Skeletal muscle cell (primary cell): ENCODE measurements at regions not wholly inside any gene's neighbourhood (a gene's known extent, or its start where the extent isn't known, plus 50 kb on each side); places are given as distances from the start of the nearest gene placed in this dataset.

Source experiments
- DNase-seq: peaks from one replicate; pipeline ENCODE4 v3.0.0-alpha.2; 2010; ENCODE audit warnings: low read depth
- H3K4me3 ChIP-seq: 2 replicates; pipeline ENCODE4 v1.5.1; 2011; ENCODE audit warnings: low read depth, mild to moderate bottlenecking, control low read depth, low read length, moderate library complexity

GRCh38 chr2:221675201-221675908, 103.3 kb upstream of the EPHA4 start:
- H3K4me3 ChIP-seq, result no peak overlapping the region
- DNase-seq, result no peak

- no peak for DNase-seq
- H3K4me3 ChIP-seq, result no peak overlapping the region
These were observed 102.3 kb upstream of the EPHA4 start for GRCh38 chr2:221674446-221674845.

GRCh38 chr2:221673248-221673647, 101.1 kb upstream of the EPHA4 start:
- DNase-seq, result no peak
- H3K4me3 ChIP-seq, result no peak overlapping the region

GRCh38 chr2:221671515-221671914, 99.4 kb upstream of the EPHA4 start:
- H3K4me3 ChIP-seq, result no peak overlapping the region
- no peak for DNase-seq

DNA sequence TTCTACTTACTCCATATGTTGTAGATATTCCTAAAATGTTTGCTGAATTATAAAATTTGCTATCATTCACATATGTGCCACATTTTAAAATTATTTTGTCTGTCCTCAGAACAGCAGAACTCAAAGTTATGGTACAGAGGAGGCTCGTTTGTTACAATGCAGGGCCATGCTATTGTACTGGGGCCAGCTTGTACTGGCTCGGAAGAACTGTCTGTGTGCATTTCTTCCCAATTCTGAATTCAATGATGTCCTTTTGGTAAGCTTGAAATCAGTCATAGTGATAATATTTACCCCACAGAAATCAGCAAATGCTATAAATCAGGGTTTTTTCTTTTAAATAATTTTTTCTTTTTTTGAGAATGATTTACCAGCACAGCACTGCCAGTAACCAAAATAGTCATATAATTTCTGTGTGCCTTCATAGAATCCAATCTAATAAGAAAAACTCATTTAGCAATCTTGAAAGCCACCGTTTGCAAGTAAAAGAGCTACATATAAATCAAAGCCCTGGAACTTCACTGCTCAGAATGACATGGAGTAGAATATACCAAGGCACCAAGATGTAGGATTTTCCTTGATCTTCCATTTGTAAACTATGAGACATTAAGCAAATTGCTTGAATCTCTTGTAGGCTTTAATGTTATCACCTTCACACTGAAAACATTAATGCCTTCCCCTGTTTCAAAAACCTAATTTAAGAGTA, 90.7 kb upstream of the EPHA4 start:
- DNase-seq, result no peak

GRCh38 chr2:221657806-221658205, 85.7 kb upstream of the EPHA4 start:
- no peak for DNase-seq

More for the DNA sequence above, 90.7 kb upstream of the EPHA4 start:
- no peak overlapping the region for H3K4me3 ChIP-seq

DNA sequence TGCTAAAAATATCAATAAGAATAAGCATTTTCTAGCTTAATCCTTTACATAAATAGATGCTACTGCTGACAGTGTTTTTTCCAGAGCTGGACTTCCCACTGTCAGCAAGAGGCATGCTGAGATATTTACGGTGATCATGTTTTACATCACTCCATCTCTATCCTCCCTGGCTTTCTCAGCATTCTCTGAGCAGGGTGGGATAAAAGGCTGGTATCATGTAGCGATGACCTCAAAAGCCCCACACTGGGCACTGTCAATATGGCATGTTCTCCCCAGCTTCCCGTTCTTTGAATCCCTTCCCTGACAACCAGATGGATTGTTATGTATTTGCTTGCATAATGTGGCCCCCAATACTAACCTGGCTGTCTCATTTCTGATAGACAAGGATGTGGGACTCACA, 83.2 kb upstream of the EPHA4 start:
- no peak for DNase-seq
- H3K4me3 ChIP-seq, result no peak overlapping the region

More at GRCh38 chr2:221657806-221658205, 85.7 kb upstream of the EPHA4 start:
- H3K4me3 ChIP-seq, result no peak overlapping the region

GRCh38 chr2:221653182-221653581, 81.1 kb upstream of the EPHA4 start:
- no peak for DNase-seq
- H3K4me3 ChIP-seq, result no peak overlapping the region

DNA sequence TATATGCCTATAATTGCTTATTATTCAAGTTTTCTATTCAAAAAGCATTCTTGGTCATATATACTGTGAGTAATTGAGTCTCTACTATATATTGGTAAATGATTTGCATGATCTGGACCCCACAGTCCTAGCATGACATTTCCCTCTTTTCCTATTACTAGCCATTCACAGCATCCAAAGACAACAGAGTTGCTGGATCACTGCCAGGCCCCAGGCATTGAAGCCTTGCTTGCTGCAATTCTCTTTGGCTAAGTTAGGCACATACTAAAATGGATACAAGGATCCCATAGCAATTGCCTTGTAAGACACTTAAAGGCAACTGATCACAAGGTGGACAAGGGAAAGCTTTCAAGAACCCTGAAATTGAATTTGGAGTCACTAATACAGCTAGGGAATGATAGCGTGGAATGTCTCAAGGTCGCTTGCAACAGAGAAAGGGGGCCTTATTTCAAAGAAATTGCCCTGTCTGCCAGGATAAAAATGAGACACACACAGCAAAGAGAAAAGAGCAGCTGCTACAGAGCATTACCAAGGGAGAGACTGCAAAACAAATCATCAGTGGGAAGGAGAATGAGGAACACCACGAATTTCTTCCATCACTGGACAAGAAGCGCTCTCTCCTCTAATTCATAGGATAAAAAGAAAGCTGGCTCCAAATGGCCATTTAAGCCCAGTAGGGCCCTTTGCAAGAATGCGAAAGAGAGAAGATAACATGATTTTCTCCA, 77.1 kb upstream of the EPHA4 start:
- H3K4me3 ChIP-seq, result no peak overlapping the region
- DNase-seq, result no peak

DNA sequence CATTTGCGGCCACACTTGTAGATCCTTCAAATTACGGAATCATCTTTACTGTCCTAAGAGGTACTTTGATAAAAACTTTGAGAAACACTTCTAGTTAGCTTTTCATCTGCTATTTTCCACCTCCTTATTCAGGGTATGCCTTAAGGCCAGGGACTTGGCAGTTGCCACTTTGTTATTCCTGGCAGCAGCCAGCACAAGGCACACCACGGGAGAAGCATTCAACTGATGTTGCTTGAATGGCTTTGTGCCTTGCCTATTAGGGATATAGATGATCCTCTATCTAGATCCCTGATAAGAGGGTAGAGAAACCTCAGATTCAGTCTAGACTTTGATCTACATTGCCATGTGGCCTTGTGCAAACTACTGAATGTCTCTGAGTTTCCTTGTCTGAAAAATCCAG, 70.3 kb upstream of the EPHA4 start:
- no peak for DNase-seq
- H3K4me3 ChIP-seq, result no peak overlapping the region

GRCh38 chr2:221641181-221641871, 69.2 kb upstream of the EPHA4 start:
- H3K4me3 ChIP-seq, result no peak overlapping the region
- no peak for DNase-seq

DNA sequence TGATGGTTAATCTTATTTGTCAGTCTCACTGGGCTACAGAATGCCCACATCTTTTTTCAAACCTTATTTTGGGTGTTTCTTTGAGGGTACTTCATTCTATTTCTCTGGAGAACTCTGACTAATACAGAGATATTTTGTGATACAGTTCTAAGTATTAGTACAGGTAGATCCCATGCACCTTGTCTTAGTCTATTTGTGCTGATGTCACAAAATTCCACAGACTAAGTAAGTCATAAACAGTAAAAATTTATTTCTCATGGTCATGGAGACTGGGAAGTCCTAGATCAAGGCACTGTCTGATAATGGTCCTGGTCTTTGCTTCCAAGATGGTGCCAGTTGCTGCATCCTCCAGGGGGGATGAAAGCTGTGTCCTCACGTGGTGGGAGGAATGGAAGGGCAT, 68.6 kb upstream of the EPHA4 start:
- no peak for DNase-seq
- no peak overlapping the region for H3K4me3 ChIP-seq

DNA sequence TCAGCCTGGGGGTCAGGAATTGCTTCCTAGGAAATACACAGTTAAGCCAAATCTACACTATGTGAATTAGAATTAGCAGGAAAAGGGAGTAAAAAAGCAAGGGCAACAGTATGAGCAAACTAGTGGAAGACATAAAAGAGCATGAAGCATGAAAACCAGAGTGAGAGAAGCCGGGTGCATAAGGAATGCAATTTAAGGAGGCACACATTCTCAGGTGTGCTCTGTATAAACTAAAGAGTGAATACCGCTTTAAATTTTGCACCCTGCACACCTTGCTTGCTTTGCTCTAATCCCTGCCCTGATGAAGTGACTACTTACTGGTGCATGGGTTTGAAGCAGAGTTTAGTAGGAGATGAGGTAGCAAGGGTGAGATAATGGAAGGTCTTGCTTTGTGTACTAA, 65.7 kb upstream of the EPHA4 start:
- H3K4me3 ChIP-seq, result no peak overlapping the region
- no peak for DNase-seq

- no peak for DNase-seq
- H3K4me3 ChIP-seq, result no peak overlapping the region
These were observed 63.8 kb upstream of the EPHA4 start for GRCh38 chr2:221635949-221636348.

- DNase-seq, result peak; percentile 38
These were observed 57.4 kb upstream of the EPHA4 start for GRCh38 chr2:221629468-221629867.

DNA sequence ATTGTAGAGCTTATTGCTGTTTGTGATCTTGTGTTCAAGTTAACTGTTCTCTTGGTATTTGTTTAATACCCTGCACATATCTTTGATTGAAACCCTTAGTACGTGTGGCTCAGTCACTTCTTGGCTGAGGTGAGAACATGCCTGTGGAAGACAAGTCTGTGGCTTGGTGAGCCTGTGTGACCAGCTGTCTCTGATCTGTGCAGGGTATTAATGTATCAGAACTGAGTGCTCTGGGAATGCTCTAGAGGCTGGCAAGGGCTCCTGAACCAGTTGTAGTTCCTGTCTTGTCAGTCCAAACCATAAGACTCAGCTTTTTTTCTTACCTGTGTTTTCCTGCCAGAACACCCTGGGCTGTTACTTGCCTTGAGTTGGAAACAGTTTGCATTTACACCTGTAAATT, 52.4 kb upstream of the EPHA4 start:
- no peak for DNase-seq
- no peak overlapping the region for H3K4me3 ChIP-seq

More at GRCh38 chr2:221629468-221629867, 57.4 kb upstream of the EPHA4 start:
- H3K4me3 ChIP-seq, result no peak overlapping the region
